GM19372 (cell line): ENCODE measurements at regions not wholly inside any gene's neighbourhood (a gene's known extent, or its start where the extent isn't known, plus 50 kb on each side); places are given as distances from the start of the nearest gene placed in this dataset.
"Not testable (repeated sequence)": the region's sequence is repeated elsewhere in the genome, so short reads cannot be mapped to it uniquely, and the experiment has no call there.

Experiments
- ATAC-seq: cut with Tn5 transposase; IDR thresholded peaks from one replicate; pipeline ENCODE4 v1.9.1; 2021; ENCODE audit warnings: mild to moderate bottlenecking, low read depth, moderate library complexity; ENCODE audit not compliant: unreplicated experiment

DNA sequence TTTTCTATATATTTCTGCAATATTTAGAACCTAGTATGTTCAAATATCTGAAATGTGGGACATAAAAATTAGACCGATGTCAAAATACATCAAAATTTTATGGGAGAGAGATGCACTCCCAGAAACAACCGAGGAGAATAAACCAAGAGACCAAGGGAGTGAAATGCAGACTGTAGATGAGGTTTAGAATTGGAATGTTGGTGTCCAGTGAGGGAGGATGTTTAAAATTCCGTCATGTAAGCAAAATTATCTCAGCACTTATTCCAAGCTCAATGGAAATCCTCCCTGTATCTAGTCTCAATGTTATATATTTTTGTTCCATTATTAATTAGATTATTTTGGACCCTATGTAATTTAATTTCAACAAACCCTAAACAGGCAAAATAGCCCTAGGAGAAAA, 61.9 kb upstream of the MAGI2 start:
- ATAC-seq = no peak

DNA sequence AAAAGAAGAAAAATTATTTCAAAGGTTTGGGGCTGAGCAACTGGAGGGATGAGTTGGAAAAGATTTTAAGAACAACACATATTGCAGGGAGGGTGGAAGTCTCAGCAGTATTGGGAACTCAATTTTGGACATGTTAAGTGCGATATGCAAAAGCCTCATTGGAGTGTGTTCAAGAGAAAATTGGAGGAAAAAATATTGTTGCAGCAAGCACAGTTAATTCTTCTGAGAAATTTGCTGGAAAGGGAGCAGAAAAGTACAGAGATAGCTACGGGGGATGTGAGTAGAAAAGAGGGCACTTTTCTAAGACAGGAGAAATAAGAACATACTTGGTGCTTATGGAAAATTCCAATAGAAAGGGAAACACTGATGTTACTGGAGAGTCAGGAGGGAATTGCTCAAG, 59.8 kb upstream of the MAGI2 start:
- no peak for ATAC-seq

DNA sequence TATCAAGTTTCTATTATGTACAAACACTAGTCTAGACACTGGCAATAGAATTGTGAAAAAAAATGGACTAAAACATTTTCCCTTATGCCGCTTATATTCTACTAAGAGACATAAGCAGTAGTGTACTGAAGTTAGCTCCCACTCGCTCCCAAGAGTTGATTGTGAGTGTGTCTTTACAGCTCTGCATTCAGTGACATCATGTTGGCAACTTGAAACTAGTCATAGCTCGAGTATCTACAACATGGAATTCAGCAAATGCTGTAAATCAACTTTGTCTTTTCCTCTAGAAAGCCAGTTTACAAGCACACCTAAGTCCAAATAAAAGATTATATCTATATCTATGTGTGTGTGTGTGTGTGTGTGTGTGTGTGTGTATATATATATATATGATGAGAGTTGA, 58.8 kb upstream of the MAGI2 start:
- ATAC-seq = no peak

DNA sequence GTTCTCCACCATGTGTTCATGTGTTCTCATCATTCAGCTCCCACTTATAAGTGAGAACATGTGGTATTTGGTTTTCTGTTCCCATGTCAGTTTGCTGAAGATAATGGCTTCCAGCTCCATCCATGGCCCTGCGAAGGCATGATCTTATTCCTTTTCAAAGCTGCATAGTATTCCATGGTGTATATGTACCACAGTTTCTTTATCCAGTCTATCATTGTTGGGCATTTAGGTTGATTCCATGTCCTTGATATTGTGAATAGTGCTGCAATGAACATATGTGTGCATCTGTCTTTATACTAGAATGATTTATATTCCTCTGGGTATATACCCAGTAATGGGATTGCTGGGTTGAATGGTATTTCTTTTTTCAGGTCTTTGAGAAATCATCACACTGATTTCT, 57.6 kb upstream of the MAGI2 start:
- ATAC-seq = not testable (repeated sequence)

DNA sequence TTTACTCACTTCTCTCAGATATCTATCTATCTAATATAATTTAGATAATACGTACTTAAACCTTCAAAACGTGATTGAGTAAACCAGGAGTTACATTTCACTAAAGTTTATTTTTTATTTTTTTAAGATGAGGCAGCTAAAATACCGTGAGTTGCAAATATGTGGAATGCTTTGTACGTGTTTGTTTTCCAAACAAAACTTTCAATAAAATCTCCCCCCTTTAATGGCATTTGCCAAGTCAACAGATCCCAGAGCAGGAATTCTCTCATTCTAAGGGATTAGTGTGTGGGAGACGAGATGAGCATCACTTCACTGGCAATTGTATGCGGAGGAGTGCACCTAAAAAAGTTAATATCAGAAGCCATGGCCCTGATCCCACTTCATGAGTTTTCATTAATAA, 53.7 kb upstream of the MAGI2 start:
- no peak for ATAC-seq

DNA sequence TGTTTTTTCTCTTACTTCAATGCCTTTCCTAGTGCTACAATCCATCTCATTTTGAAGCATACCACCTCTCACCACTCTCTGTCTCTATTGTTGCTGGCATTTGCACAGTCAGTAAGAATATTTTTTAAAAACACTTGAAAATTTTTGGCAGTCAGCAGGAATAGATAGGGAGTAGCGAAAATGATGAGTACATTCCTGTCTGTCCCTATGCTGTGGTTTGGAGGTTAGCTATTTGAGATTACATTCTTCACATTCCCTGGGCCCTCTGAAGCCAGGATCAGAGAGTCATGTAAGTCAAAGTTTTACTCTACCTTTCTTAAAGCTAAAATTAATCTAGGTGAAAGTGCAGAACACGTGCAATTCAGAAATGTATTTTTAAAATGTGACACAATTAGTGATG, 53.0 kb upstream of the MAGI2 start:
- no peak for ATAC-seq

DNA sequence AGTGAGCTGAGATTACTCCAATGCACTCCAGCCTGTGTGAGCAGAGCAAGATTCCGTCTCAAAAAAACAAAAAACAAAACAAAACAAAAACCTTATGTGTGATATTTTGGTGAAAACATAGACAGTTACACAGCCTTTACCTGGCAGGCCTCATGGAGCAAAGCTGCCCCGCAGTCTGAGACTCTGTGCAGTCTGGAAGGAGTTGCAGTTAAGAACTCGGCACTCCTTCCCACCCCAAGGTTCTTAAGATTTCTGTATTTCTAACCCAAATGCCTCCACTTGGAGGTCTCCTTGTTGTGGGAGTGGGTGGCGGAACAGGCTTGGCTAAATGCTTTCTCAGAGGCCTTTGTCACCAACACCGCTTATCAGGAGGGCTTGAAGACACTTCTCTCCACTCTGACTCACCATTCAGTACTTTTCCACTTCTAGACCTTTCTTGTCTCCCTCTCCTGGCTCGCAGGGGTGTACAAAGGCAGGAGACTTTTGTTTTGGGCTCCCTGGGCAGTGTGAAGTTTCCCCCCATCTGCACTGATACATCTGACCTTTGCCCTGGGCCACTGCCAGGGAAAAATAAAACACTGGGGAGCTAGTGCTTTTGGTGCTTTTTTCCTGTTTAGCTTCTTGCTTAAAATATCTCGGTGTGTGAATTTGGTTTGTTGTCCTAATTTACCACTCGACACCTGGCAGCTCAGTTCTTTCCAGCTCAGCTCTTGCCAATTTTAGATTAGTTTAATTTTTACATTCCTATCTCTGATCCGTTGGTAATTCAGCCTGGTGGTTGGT, 51.3 kb upstream of the MAGI2 start:
- ATAC-seq = no peak
